ENCODE measurements at regions not wholly inside any gene's neighbourhood (a gene's known extent, or its start where the extent isn't known, plus 50 kb on each side); places are given as distances from the start of the nearest gene placed in this dataset.

GRCh38 chr12:23202728-23203127, 577.8 kb downstream of the ETNK1 start:
- H3K4me3 Mint-ChIP-seq: no peak overlapping the region
- no peaks in the 10 kb centered on the region for H3K27me3 ChIP-seq (ENCODE audit: insufficient read depth)
- no peak for TF ChIP-seq ZNF331 (CRISPR knock-in tag; IDR thresholded peaks at IDR 0.05; ENCODE audit: low read depth)
- TF ChIP-seq CTCF (conservative IDR thresholded peaks at IDR 0.05; ENCODE audit: low read depth in 2 of 2): no peak
- no peak for TF ChIP-seq EZH2 (IDR thresholded peaks at IDR 0.05; ENCODE audit: low read depth, unreplicated experiment)
- no peak for TF ChIP-seq REST (IDR thresholded peaks at IDR 0.05; ENCODE audit: unreplicated experiment)
- no peak for TF ChIP-seq ZNF114 (CRISPR knock-in tag; IDR thresholded peaks at IDR 0.05)
- no peak for TF ChIP-seq CREB1 (CRISPR knock-in tag; IDR thresholded peaks at IDR 0.05; ENCODE audit: low read depth)
- no peak for TF ChIP-seq STAT1 (IDR thresholded peaks at IDR 0.05; ENCODE audit: unreplicated experiment)
- no peak for TF ChIP-seq JUNB (IDR thresholded peaks at IDR 0.05; ENCODE audit: unreplicated experiment)
- no peak for TF ChIP-seq NANOG (IDR thresholded peaks at IDR 0.05; ENCODE audit: borderline replicate concordance)
- no peak for TF ChIP-seq POLR2AphosphoS5 (IDR thresholded peaks at IDR 0.05; ENCODE audit: low read depth)
- TF ChIP-seq, protein P1, sequence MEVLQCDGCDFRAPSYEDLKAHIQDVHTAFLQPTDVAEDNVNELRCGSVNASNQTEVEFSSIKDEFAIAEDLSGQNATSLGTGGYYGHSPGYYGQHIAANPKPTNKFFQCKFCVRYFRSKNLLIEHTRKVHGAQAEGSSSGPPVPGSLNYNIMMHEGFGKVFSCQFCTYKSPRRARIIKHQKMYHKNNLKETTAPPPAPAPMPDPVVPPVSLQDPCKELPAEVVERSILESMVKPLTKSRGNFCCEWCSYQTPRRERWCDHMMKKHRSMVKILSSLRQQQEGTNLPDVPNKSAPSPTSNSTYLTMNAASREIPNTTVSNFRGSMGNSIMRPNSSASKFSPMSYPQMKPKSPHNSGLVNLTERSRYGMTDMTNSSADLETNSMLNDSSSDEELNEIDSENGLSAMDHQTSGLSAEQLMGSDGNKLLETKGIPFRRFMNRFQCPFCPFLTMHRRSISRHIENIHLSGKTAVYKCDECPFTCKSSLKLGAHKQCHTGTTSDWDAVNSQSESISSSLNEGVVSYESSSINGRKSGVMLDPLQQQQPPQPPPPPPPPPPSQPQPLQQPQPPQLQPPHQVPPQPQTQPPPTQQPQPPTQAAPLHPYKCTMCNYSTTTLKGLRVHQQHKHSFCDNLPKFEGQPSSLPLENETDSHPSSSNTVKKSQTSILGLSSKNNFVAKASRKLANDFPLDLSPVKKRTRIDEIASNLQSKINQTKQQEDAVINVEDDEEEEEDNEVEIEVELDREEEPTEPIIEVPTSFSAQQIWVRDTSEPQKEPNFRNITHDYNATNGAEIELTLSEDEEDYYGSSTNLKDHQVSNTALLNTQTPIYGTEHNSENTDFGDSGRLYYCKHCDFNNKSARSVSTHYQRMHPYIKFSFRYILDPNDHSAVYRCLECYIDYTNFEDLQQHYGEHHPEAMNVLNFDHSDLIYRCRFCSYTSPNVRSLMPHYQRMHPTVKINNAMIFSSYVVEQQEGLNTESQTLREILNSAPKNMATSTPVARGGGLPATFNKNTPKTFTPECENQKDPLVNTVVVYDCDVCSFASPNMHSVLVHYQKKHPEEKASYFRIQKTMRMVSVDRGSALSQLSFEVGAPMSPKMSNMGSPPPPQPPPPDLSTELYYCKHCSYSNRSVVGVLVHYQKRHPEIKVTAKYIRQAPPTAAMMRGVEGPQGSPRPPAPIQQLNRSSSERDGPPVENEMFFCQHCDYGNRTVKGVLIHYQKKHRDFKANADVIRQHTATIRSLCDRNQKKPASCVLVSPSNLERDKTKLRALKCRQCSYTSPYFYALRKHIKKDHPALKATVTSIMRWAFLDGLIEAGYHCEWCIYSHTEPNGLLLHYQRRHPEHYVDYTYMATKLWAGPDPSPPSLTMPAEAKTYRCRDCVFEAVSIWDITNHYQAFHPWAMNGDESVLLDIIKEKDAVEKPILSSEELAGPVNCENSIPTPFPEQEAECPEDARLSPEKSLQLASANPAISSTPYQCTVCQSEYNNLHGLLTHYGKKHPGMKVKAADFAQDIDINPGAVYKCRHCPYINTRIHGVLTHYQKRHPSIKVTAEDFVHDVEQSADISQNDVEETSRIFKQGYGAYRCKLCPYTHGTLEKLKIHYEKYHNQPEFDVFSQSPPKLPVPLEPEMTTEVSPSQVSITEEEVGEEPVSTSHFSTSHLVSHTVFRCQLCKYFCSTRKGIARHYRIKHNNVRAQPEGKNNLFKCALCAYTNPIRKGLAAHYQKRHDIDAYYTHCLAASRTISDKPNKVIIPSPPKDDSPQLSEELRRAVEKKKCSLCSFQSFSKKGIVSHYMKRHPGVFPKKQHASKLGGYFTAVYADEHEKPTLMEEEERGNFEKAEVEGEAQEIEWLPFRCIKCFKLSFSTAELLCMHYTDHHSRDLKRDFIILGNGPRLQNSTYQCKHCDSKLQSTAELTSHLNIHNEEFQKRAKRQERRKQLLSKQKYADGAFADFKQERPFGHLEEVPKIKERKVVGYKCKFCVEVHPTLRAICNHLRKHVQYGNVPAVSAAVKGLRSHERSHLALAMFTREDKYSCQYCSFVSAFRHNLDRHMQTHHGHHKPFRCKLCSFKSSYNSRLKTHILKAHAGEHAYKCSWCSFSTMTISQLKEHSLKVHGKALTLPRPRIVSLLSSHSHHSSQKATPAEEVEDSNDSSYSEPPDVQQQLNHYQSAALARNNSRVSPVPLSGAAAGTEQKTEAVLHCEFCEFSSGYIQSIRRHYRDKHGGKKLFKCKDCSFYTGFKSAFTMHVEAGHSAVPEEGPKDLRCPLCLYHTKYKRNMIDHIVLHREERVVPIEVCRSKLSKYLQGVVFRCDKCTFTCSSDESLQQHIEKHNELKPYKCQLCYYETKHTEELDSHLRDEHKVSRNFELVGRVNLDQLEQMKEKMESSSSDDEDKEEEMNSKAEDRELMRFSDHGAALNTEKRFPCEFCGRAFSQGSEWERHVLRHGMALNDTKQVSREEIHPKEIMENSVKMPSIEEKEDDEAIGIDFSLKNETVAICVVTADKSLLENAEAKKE (CRISPR knock-in tag; IDR thresholded peaks at IDR 0.05): no peak
- no peak for TF ChIP-seq EZH2phosphoT487 (IDR thresholded peaks at IDR 0.05; ENCODE audit: unreplicated experiment)
- no peak for TF ChIP-seq ETS1 (IDR thresholded peaks at IDR 0.05)

More at GRCh38 chr12:23202728-23203127, 577.8 kb downstream of the ETNK1 start:
- H3K79me2 ChIP-seq (replicated peaks; ENCODE audit: insufficient read depth): no peaks in the 10 kb centered on the region
- no peaks in the 10 kb centered on the region; the same call in 2 of the 3 replicates for H3K9me3 Mint-ChIP-seq
- no peak for DNase-seq (ENCODE audit: low spot score)
- H3K9me2 ChIP-seq (ENCODE audit: insufficient read depth): no peaks in the 10 kb centered on the region
- no peaks in the 10 kb centered on the region for H3K36me3 ChIP-seq (ENCODE audit: insufficient read depth)
- H3K36me3 Mint-ChIP-seq (ENCODE audit: low read depth): no peaks in the 10 kb centered on the region
- ATAC-seq: no peak
- H3K4me3 ChIP-seq: no peak overlapping the region
- H3K27ac ChIP-seq (ENCODE audit: low read depth): no peak overlapping the region
- H3K27me3 Mint-ChIP-seq (ENCODE audit: insufficient read depth, low read depth, poor library complexity): no peaks in the 10 kb centered on the region
- no peak overlapping the region for H3K27ac Mint-ChIP-seq
- H2AFZ ChIP-seq: no peak overlapping the region
- H4K20me1 ChIP-seq (replicated peaks; ENCODE audit: insufficient read depth): no peaks in the 10 kb centered on the region
- H3K4me1 Mint-ChIP-seq: no peaks in the 10 kb centered on the region
- H3K4me2 ChIP-seq: no peak overlapping the region
- H3F3A ChIP-seq (replicated peaks; ENCODE audit: low read depth): no peaks in the 10 kb centered on the region
- no peaks in the 10 kb centered on the region for H3K4me1 ChIP-seq (ENCODE audit: insufficient read depth)

All from GM23338 (cell line).